Astrocyte (in vitro differentiated cells and primary cell): ENCODE measurements at regions not wholly inside any gene's neighbourhood (a gene's known extent, or its start where the extent isn't known, plus 50 kb on each side); places are given as distances from the start of the nearest gene placed in this dataset.

ENCODE experiments used
- EZH2 ChIP-seq: IDR thresholded peaks from 2 replicates; pipeline ENCODE4 v1.6.1; 2012; ENCODE audit warnings: mild to moderate bottlenecking, low read length, inconsistent platforms; ENCODE audit not compliant: insufficient read depth
- TF ChIP-seq, protein P1 (sequence below): IDR thresholded peaks from 2 replicates; pipeline ENCODE4 v1.5.1; 2011; ENCODE audit warnings: low read depth, mild to moderate bottlenecking, inconsistent platforms, low read length, moderate library complexity; ENCODE audit not compliant: insufficient read depth

DNA sequence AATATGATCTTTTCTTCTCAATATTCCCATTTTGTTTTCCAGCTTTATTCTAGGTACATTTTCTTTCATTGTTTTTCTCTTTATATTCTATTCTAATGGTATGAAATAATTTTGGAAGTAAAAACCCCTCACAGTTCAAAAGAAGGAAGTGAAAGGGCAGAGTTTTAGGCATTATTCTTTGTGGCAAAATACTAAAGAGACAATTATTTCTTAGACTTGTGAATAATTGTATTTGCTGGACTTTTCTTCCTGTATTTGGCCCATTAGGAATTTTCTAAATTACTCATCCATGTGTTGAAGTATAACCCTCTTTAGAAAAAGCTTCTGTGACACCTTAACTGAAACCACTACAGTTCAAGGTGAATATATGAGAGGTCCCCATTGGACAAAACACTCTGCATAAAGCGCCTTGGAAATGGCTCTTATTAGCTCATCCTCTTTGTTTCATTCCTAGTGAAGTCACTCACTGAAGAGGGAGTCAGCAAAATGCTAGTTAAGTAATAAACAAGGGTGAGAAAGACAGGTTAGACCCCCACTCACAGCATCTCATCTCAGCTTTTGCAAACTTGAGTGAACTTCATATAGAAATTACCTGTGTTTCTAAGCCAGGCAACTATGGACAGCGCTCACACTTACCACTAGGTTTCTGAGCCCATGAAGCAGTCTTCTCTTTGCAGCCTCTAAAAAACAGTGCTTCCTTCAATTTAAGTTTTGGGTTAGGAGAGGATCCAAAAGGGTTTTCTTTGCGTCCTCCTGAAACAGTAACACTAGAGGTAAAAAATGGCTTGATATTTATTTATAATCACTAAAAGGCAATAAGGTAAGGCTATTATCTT lies 327.5 kb downstream of the ARPP21 start:
- TF ChIP-seq, protein P1, sequence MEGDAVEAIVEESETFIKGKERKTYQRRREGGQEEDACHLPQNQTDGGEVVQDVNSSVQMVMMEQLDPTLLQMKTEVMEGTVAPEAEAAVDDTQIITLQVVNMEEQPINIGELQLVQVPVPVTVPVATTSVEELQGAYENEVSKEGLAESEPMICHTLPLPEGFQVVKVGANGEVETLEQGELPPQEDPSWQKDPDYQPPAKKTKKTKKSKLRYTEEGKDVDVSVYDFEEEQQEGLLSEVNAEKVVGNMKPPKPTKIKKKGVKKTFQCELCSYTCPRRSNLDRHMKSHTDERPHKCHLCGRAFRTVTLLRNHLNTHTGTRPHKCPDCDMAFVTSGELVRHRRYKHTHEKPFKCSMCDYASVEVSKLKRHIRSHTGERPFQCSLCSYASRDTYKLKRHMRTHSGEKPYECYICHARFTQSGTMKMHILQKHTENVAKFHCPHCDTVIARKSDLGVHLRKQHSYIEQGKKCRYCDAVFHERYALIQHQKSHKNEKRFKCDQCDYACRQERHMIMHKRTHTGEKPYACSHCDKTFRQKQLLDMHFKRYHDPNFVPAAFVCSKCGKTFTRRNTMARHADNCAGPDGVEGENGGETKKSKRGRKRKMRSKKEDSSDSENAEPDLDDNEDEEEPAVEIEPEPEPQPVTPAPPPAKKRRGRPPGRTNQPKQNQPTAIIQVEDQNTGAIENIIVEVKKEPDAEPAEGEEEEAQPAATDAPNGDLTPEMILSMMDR: no peak
- TF ChIP-seq EZH2: no peak
